Nephron progenitor cell (in vitro differentiated cells): ENCODE measurements at regions not wholly inside any gene's neighbourhood (a gene's known extent, or its start where the extent isn't known, plus 50 kb on each side); places are given as distances from the start of the nearest gene placed in this dataset.
A peak's percentile ranks its signal among the peaks of the same experiment; 100 is the strongest.

Experiments
- DNase-seq: peaks from one replicate; pipeline ENCODE4 v3.0.0; 2021
- H3K27ac Mint-ChIP-seq: 2 replicates; pipeline ENCODE4 v1.8.0; 2021; ENCODE audit warnings: mild to moderate bottlenecking, moderate library complexity, mixed read lengths
- H3K27me3 Mint-ChIP-seq: 2 replicates; pipeline ENCODE4 v1.8.0; 2021; ENCODE audit warnings: mild to moderate bottlenecking, low read depth, mixed read lengths; ENCODE audit not compliant: poor library complexity
- H3K36me3 Mint-ChIP-seq: 2 replicates; pipeline ENCODE4 v1.8.0; 2021; ENCODE audit warnings: low read depth, mixed read lengths
- H3K4me1 Mint-ChIP-seq: 2 replicates; pipeline ENCODE4 v1.8.0; 2021; ENCODE audit warnings: mixed read lengths
- H3K4me3 Mint-ChIP-seq: 2 replicates; pipeline ENCODE4 v1.8.0; 2021; ENCODE audit warnings: mild to moderate bottlenecking, moderate library complexity, mixed read lengths
- H3K9me3 Mint-ChIP-seq: 2 replicates; pipeline ENCODE4 v1.8.0; 2021; ENCODE audit warnings: mild to moderate bottlenecking, moderate library complexity, mixed read lengths
- TF ChIP-seq, protein P1 (sequence below): fragments of 200-600 bp; sonication (generic); IDR thresholded peaks from 2 replicates; pipeline ENCODE4 v1.5.0; 2021; ENCODE audit warnings: antibody characterized with exemption

- DNase-seq: no peak
- TF ChIP-seq, protein P1, sequence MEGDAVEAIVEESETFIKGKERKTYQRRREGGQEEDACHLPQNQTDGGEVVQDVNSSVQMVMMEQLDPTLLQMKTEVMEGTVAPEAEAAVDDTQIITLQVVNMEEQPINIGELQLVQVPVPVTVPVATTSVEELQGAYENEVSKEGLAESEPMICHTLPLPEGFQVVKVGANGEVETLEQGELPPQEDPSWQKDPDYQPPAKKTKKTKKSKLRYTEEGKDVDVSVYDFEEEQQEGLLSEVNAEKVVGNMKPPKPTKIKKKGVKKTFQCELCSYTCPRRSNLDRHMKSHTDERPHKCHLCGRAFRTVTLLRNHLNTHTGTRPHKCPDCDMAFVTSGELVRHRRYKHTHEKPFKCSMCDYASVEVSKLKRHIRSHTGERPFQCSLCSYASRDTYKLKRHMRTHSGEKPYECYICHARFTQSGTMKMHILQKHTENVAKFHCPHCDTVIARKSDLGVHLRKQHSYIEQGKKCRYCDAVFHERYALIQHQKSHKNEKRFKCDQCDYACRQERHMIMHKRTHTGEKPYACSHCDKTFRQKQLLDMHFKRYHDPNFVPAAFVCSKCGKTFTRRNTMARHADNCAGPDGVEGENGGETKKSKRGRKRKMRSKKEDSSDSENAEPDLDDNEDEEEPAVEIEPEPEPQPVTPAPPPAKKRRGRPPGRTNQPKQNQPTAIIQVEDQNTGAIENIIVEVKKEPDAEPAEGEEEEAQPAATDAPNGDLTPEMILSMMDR: no peak
- no peak overlapping the region for H3K27ac Mint-ChIP-seq
- no peak overlapping the region for H3K4me3 Mint-ChIP-seq
- H3K4me1 Mint-ChIP-seq: peaks cover 9% of the 10 kb centered on the region
- no peaks in the 10 kb centered on the region for H3K9me3 Mint-ChIP-seq
- H3K36me3 Mint-ChIP-seq: no peaks in the 10 kb centered on the region
- peaks cover 2% of the 10 kb centered on the region for H3K27me3 Mint-ChIP-seq
Observed at GRCh38 chr2:66334237-66335029, 100.5 kb upstream of the MEIS1 start.

GRCh38 chr2:66331176-66331575 is 103.7 kb upstream of the MEIS1 start:
- Mint-ChIP-seq H3K4me3 (no peak overlapping the region), H3K27ac (no peak overlapping the region), H3K27me3 (peaks cover 2% of the 10 kb centered on the region), H3K9me3 (no peaks in the 10 kb centered on the region), H3K4me1 (peaks cover 42% of the 10 kb centered on the region), H3K36me3 (no peaks in the 10 kb centered on the region)
- no peak for DNase-seq
- TF ChIP-seq, protein P1: no peak

DNA sequence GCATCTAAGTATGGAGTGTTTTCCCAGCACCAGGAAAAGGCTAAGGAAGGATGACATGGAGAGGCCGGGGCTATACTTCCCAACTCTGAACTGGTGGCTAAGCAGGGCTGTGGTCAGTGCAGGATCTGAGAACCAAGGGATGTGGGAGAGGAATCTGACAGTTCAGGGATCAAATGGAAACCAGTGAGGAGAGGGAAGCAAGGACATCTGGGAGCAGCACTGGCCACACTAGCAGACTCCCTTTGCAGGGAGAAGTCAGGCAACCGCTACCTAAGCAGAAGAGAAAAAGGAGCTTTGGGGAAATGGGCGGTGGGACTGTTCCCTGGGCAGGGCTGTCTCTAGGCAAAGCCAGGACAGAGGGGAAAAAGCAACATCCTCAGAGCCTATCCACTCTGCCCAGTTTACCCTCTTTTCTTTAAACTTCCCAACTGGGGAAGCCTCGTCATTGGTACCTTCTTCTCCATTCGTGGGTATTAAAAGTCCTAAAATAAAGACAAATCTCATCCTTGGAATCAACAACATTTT is 105.8 kb upstream of the MEIS1 start:
- H3K36me3 Mint-ChIP-seq: no peaks in the 10 kb centered on the region
- H3K27ac Mint-ChIP-seq: peak overlapping the region; percentile 55
- no peaks in the 10 kb centered on the region for H3K9me3 Mint-ChIP-seq
- H3K4me1 Mint-ChIP-seq: peaks cover 60% of the 10 kb centered on the region
- no peak overlapping the region for H3K4me3 Mint-ChIP-seq
- TF ChIP-seq, protein P1: no peak
- no peaks in the 10 kb centered on the region for H3K27me3 Mint-ChIP-seq
- DNase-seq: no peak

DNA sequence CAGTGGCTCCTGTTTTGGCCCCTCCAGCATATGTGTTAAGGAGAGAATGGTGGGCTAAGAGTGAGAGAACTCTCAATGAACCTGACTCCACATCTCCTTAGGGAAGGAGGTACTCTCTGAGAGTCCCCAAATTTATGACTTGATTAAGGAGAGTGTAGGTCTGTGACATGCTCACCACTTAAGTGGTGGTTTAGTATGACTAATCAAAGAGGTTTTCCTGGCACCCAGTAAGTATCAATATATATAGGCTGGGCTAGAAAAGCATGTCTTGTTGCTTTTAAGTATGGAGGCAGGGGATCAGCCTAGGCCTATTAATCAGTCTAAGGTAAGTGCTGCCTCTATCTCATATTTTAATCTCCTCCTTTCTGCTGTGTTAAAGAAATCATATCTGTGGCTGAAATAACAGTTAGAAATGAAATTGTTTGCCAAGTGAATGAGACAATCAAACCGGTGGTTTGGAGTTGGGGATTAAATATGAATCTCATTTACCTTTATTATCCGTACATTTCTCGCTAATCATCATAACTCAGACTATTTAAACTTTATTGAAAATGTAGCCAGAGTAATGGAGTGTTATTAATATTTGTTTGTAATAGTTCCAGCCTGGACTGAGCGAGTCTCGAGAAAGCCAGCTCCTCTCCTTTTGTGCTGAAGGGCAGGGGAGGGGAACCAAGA is 107.7 kb upstream of the MEIS1 start:
- Mint-ChIP-seq H3K27me3 (no peaks in the 10 kb centered on the region), H3K9me3 (no peaks in the 10 kb centered on the region), H3K4me3 (no peak overlapping the region), H3K27ac (peak overlapping the region; percentile 45), H3K36me3 (no peaks in the 10 kb centered on the region), H3K4me1 (peaks cover 80% of the 10 kb centered on the region)
- TF ChIP-seq, protein P1: no peak
- DNase-seq: no peak

DNA sequence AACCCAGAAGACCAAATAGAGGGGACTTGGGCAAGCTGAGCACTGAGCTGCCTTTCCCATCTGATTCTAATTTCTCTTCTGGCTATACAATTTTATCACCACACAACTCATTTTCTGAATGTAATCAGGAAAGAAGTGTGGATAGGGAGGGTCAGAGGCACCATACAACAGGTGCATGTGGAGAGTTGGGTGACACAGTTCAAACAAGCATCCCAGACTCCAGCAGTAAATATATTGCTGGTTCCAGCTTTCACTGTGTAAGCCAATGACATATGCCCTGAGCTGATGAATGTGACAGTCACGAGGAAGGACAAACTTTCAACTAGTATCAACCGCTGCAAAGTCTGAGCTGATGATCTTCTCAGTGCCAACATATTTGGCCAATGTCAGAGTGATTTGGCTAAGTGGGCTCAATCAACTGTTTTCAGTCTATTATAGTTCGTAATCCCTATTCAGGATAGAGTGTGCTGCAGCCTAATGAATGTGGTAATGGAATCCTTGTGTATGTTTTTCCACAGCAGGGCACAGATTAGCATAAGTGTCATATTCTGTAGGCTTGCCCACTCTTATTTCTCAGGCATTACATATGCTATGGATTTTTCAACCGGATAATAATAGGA is 109.9 kb upstream of the MEIS1 start:
- Mint-ChIP-seq H3K4me1 (peaks cover 79% of the 10 kb centered on the region), H3K27ac (no peak overlapping the region), H3K9me3 (no peaks in the 10 kb centered on the region), H3K36me3 (no peaks in the 10 kb centered on the region), H3K27me3 (no peaks in the 10 kb centered on the region), H3K4me3 (peak overlapping the region; percentile 4)
- TF ChIP-seq, protein P1: no peak
- DNase-seq: no peak
